Breast epithelium (tissue), 3 donors: ENCODE measurements at regions not wholly inside any gene's neighbourhood (a gene's known extent, or its start where the extent isn't known, plus 50 kb on each side); places are given as distances from the start of the nearest gene placed in this dataset.

ENCODE experiments used
- CTCF ChIP-seq, 3 donors: fragments of 450-650 bp; IDR thresholded peaks; one replicate each; pipeline ENCODE4 v1.5.1; 2016 to 2017; ENCODE audit warnings: antibody characterized with exemption in 3 of 3, mild to moderate bottlenecking in 3 of 3, moderate library complexity in 3 of 3
- POLR2A ChIP-seq: fragments of 450-650 bp; IDR thresholded peaks from one replicate; pipeline ENCODE4 v1.6.1; 2016; ENCODE audit warnings: antibody characterized with exemption, mild to moderate bottlenecking, moderate library complexity

GRCh38 chr7:124188576-124188975 lies 155.7 kb upstream of the TMEM229A start:
- no peak for TF ChIP-seq CTCF (IDR thresholded peaks at IDR 0.05)
- no peak for TF ChIP-seq POLR2A
